Stimulated activated CD4-positive, alpha-beta T cell treated with anti-CD3 and anti-CD28 coated beads, Interleukin-2, amount 100 ng/mL, for 24 hours (primary cell): ENCODE measurements at regions not wholly inside any gene's neighbourhood (a gene's known extent, or its start where the extent isn't known, plus 50 kb on each side); places are given as distances from the start of the nearest gene placed in this dataset.
"Not testable (repeated sequence)": the region's sequence is repeated elsewhere in the genome, so short reads cannot be mapped to it uniquely, and the experiment has no call there.

ENCODE experiments used
- DNase-seq, 2 donors: peaks; one replicate each; pipeline ENCODE4 v3.0.0-alpha.2; 2020

- DNase-seq: not testable (repeated sequence)
These were observed 146.8 kb upstream of the TRIB2 start for GRCh38 chr2:12569929-12570328.

GRCh38 chr2:12577091-12577490 is 139.6 kb upstream of the TRIB2 start:
- DNase-seq: no peak

GRCh38 chr2:12577567-12578253 is 139.0 kb upstream of the TRIB2 start:
- no peak for DNase-seq

- DNase-seq: no peak
These were observed 137.7 kb upstream of the TRIB2 start for GRCh38 chr2:12579018-12579417.

GRCh38 chr2:12584338-12584737 is 132.4 kb upstream of the TRIB2 start:
- no peak for DNase-seq

- DNase-seq: no peak
These were observed 131.0 kb upstream of the TRIB2 start for GRCh38 chr2:12585784-12586183.

GRCh38 chr2:12587228-12587627 is 129.5 kb upstream of the TRIB2 start:
- DNase-seq: no peak

GRCh38 chr2:12587729-12588522 is 128.8 kb upstream of the TRIB2 start:
- DNase-seq: no peak

- DNase-seq: no peak
These were observed 127.8 kb upstream of the TRIB2 start for GRCh38 chr2:12588986-12589385.

GRCh38 chr2:12589802-12590320 is 126.9 kb upstream of the TRIB2 start:
- DNase-seq: no peak

- DNase-seq: no peak
These were observed 124.4 kb upstream of the TRIB2 start for GRCh38 chr2:12592296-12592695.

GRCh38 chr2:12594590-12594989 is 122.1 kb upstream of the TRIB2 start:
- no peak for DNase-seq

- no peak for DNase-seq
These were observed 120.0 kb upstream of the TRIB2 start for GRCh38 chr2:12596771-12597170.

GRCh38 chr2:12597610-12598009 is 119.1 kb upstream of the TRIB2 start:
- no peak for DNase-seq

- no peak for DNase-seq
These were observed 114.1 kb upstream of the TRIB2 start for GRCh38 chr2:12602661-12603060.

- no peak for DNase-seq
These were observed 112.9 kb upstream of the TRIB2 start for GRCh38 chr2:12603781-12604295.

GRCh38 chr2:12604341-12604740 is 112.4 kb upstream of the TRIB2 start:
- no peak for DNase-seq

GRCh38 chr2:12605366-12605765 is 111.4 kb upstream of the TRIB2 start:
- no peak for DNase-seq

GRCh38 chr2:12605936-12606335 is 110.8 kb upstream of the TRIB2 start:
- DNase-seq: no peak

- DNase-seq: no peak
These were observed 110.2 kb upstream of the TRIB2 start for GRCh38 chr2:12606472-12607000.

GRCh38 chr2:12607971-12608370 is 108.8 kb upstream of the TRIB2 start:
- DNase-seq: peak in 1 of 2 donors; percentile 24

GRCh38 chr2:12610314-12610713 is 106.4 kb upstream of the TRIB2 start:
- DNase-seq: no peak

GRCh38 chr2:12612168-12612567 is 104.6 kb upstream of the TRIB2 start:
- no peak for DNase-seq

- DNase-seq: no peak
These were observed 104.1 kb upstream of the TRIB2 start for GRCh38 chr2:12612671-12613070.
